Peyer's patch (tissue), 4 donors: ENCODE measurements at regions not wholly inside any gene's neighbourhood (a gene's known extent, or its start where the extent isn't known, plus 50 kb on each side); places are given as distances from the start of the nearest gene placed in this dataset.
"Not testable (repeated sequence)": the region's sequence is repeated elsewhere in the genome, so short reads cannot be mapped to it uniquely, and the experiment has no call there.

Experiments used
- DNase-seq, 3 donors: peaks; one replicate each; pipeline ENCODE4 v3.0.0-alpha.2; 2017 to 2019
- H3K27ac ChIP-seq, 4 donors: fragments of 200-600 bp; sonication (generic); one replicate each; pipeline ENCODE4 v1.5.1; 2016 to 2019
- H3K27me3 ChIP-seq, 2 donors: fragments of 200-600 bp; sonication (generic); one replicate each; pipeline ENCODE4 v1.5.1; 2019
- H3K36me3 ChIP-seq, 3 donors: fragments of 200-600 bp; sonication (generic); one replicate each; pipeline ENCODE4 v1.5.1; 2016 to 2019
- H3K4me1 ChIP-seq, 4 donors: fragments of 200-600 bp; sonication (generic); one replicate each; pipeline ENCODE4 v1.5.1; 2016 to 2019
- H3K4me3 ChIP-seq, 4 donors: fragments of 200-600 bp; sonication (generic); 1 replicate in 3 of 4; 2 replicates in 1 of 4; pipeline ENCODE4 v1.5.1; 2016 to 2019; ENCODE audit warnings: mild to moderate bottlenecking in 1 of 4
- H3K9me3 ChIP-seq, 4 donors: fragments of 200-600 bp; sonication (generic); one replicate each; pipeline ENCODE4 v1.5.1; 2016 to 2019; ENCODE audit warnings: mild to moderate bottlenecking in 1 of 4
- POLR2A ChIP-seq, 2 donors: fragments of 450-650 bp; IDR thresholded peaks; one replicate each; pipeline ENCODE4 v1.5.1; 2017; ENCODE audit warnings: antibody characterized with exemption in 2 of 2, mild to moderate bottlenecking in 2 of 2, moderate library complexity in 2 of 2
- TF ChIP-seq, protein P1 (sequence below), 6 experiments: fragments of 450-650 bp in 4 of 6; fragments of 200-600 bp in 2 of 6; sonication (generic) in 1 of 6; IDR thresholded peaks; one replicate each; pipeline ENCODE4 v1.5.1; 2017 to 2019; ENCODE audit warnings: antibody characterized with exemption in 6 of 6, mild to moderate bottlenecking in 3 of 6, moderate library complexity in 1 of 6

DNA sequence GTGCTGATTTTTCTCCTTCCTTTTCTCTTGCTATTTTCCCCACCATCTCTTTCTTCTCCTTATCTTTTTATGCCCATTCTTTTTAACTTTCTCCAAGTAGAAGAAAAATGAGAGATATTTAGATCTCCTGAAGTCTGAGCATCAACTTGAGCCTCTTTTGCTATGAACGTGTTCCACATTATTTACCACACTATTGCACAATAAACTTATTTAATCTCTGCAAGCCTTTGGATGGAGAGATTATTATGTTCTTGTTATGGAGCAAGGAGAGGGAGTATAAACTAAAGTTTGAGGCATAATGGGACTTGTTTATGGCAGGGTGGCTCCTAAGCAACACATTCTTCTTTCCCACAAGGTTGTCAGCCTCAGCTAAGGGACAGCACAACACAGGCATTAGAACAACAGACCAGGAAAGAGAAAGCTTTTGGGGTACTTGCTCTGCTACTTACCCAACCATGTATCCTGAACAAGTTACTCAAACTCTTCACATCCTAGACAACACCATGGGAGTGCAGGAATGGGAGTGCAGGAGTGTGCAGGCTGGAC, 365.5 kb upstream of the BOD1L1 start:
- DNase-seq: no peak
- no peak overlapping the region for H3K4me3 ChIP-seq
- H3K27me3 ChIP-seq: no peaks in the 10 kb centered on the region
- no peaks in the 10 kb centered on the region for H3K9me3 ChIP-seq
- no peak for TF ChIP-seq POLR2A (IDR thresholded peaks at IDR 0.05)
- H3K4me1 ChIP-seq: peaks cover 0 to 17% (median 0%) of the 10 kb centered on the region in 4 donors
- H3K27ac ChIP-seq: no peak overlapping the region
- no peaks in the 10 kb centered on the region for H3K36me3 ChIP-seq

DNA sequence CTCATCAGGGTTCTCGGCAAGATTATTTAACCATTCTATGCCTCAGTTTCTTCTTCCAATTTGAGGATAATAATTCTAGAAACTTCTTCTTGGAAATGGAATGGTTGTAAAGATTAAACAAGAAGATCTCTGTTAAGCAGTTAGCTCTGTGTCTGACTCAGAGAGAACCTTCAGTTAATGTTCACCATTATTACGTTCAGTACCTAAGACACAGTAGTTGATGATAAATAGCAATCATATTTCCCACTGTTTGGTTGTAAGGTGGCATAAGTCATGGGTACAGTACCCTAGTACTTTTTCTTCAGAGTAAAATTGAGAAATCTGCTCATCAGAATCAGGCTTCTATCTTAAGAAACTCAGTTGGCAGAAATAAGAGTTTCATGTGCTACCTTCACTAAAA, 366.5 kb upstream of the BOD1L1 start:
- Histone ChIP-seq H3K27ac (no peak overlapping the region), H3K9me3 (no peaks in the 10 kb centered on the region), H3K4me1 (peaks cover 0 to 17% (median 0%) of the 10 kb centered on the region in 4 donors), H3K27me3 (no peaks in the 10 kb centered on the region), H3K4me3 (no peak overlapping the region), H3K36me3 (no peaks in the 10 kb centered on the region)
- no peak for DNase-seq
- no peak for TF ChIP-seq POLR2A (IDR thresholded peaks at IDR 0.05)
- TF ChIP-seq, protein P1, sequence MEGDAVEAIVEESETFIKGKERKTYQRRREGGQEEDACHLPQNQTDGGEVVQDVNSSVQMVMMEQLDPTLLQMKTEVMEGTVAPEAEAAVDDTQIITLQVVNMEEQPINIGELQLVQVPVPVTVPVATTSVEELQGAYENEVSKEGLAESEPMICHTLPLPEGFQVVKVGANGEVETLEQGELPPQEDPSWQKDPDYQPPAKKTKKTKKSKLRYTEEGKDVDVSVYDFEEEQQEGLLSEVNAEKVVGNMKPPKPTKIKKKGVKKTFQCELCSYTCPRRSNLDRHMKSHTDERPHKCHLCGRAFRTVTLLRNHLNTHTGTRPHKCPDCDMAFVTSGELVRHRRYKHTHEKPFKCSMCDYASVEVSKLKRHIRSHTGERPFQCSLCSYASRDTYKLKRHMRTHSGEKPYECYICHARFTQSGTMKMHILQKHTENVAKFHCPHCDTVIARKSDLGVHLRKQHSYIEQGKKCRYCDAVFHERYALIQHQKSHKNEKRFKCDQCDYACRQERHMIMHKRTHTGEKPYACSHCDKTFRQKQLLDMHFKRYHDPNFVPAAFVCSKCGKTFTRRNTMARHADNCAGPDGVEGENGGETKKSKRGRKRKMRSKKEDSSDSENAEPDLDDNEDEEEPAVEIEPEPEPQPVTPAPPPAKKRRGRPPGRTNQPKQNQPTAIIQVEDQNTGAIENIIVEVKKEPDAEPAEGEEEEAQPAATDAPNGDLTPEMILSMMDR (IDR thresholded peaks at IDR 0.05): no peak

DNA sequence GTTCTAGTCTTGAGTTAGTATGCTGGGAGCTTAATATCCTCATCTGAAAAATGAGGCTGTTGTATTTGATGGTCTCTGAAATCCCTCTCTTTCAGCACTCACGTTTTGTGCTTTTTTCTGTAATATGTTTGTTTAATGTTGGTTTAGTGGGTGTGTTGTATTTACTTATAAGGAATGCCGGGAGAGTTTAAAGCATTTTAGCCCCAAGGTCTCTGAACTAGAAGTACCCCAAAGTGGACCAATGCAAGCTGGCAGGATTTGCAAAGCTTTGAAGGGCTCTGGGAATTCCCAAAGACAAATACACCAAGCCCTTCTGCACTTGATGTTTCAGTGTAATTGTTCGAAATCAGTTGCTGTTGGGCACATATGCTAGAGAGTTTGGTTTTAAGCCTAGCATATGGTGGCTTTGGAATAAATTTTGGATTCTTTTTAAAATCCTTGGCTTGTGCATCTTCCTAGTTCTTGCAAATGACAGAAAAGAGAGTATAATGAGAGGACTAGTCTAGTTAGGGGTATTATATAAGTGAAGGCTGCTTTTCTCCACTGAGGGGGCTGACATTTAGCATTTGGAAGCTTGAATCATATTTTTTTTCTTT, 371.4 kb upstream of the BOD1L1 start:
- Histone ChIP-seq H3K4me1 (no peaks in the 10 kb centered on the region), H3K27me3 (no peaks in the 10 kb centered on the region), H3K36me3 (no peaks in the 10 kb centered on the region), H3K27ac (no peak overlapping the region), H3K9me3 (peaks cover 0 to 10% (median 2%) of the 10 kb centered on the region in 4 donors), H3K4me3 (no peak overlapping the region)
- TF ChIP-seq, protein P1 (IDR thresholded peaks at IDR 0.05): no peak
- no peak for TF ChIP-seq POLR2A (IDR thresholded peaks at IDR 0.05)
- no peak for DNase-seq

DNA sequence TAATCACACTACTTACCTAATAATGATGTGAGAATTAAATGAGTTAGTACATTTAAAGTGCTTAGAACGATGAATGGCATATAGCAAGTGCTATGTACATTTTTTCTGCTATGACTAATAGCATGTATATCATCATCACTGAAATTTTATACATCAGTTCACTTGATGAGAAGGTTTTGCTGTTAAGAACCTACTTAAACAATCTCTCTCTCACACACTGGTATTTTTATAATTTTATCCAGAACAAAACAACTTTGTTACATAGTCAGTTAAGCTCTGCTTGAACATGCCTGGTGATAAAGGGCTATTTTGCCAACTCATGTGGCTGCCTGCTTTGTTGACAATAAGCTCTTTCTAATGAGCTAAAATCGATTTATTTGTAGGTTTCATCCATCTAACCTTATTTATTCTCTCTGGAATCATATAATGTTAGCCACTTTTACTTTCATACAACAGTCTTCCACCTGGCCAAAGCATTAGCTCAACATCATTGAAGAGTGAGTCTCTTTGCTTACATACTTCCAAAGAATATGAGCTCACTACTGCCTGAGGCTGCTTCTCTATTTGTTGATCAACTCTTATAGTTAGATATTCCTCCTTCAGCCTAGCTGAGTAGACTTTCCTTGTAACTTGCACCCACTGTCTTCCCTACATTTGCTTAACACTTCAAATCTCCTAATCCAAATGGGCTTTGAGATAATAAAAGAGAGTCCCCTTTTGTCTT, 372.7 kb upstream of the BOD1L1 start:
- no peak for TF ChIP-seq POLR2A (IDR thresholded peaks at IDR 0.05)
- TF ChIP-seq, protein P1 (IDR thresholded peaks at IDR 0.05): no peak
- Histone ChIP-seq H3K27me3 (no peaks in the 10 kb centered on the region), H3K4me1 (no peaks in the 10 kb centered on the region), H3K9me3 (peaks cover 0 to 10% (median 2%) of the 10 kb centered on the region in 4 donors), H3K4me3 (no peak overlapping the region), H3K27ac (no peak overlapping the region), H3K36me3 (no peaks in the 10 kb centered on the region)
- DNase-seq: no peak

DNA sequence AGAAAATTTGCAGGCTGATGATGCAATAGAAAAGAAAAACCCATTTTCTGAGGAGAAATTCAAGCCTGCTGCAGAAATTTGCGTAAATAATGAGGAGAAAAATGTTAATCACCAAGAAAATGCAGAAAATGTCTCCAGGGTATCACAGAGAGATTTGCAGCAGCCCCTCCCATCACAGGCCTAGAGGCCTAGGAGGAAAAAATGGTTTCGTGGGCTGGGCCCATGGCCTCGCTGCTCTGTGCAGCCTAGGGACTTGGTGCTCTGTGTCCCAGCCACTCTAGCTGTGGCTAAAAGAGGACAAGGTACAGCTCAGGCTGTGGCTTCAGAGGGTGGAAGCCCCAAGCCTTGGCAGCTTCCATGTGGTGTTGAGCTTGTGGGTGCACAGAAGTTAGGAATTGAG, 374.8 kb upstream of the BOD1L1 start:
- H3K9me3 ChIP-seq: peaks cover 0 to 10% (median 2%) of the 10 kb centered on the region in 4 donors
- H3K4me1 ChIP-seq, H3K4me3 ChIP-seq, H3K27ac ChIP-seq, H3K27me3 ChIP-seq, H3K36me3 ChIP-seq, DNase-seq: not testable (repeated sequence)

DNA sequence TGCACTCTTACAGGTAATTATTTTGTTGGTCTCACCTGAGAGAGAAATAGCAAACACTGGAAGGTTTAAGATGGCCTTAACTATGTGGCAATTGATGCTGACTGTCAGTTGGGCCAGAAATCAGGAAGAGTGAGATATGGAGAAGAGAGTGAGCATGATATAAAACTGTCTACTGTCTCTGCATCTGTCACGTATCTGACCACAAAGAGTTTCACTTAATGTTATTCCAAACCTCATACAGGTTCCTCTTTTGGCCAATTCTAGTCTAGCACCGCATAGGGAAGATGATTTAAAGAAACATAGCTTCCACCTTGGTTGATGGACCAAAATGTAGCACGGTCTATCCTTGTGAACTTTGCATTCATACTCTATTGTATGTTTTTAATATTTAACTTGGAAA, 381.0 kb upstream of the BOD1L1 start:
- Histone ChIP-seq H3K4me3 (no peak overlapping the region), H3K4me1 (no peaks in the 10 kb centered on the region), H3K9me3 (no peaks in the 10 kb centered on the region), H3K27ac (no peak overlapping the region), H3K36me3 (no peaks in the 10 kb centered on the region), H3K27me3 (no peaks in the 10 kb centered on the region)
- TF ChIP-seq, protein P1 (IDR thresholded peaks at IDR 0.05): no peak
- no peak for TF ChIP-seq POLR2A (IDR thresholded peaks at IDR 0.05)
- DNase-seq: no peak
